SH-SY5Y (cell line): ENCODE measurements at regions not wholly inside any gene's neighbourhood (a gene's known extent, or its start where the extent isn't known, plus 50 kb on each side); places are given as distances from the start of the nearest gene placed in this dataset.

Experiments
- GATA2 ChIP-seq: IDR thresholded peaks from 2 replicates; pipeline ENCODE4 v1.6.1; 2011; ENCODE audit warnings: mild to moderate bottlenecking, low read depth, low read length
- GATA3 ChIP-seq: IDR thresholded peaks from 2 replicates; pipeline ENCODE4 v1.6.1; 2011; ENCODE audit warnings: low read depth, mild to moderate bottlenecking, low read length, moderate library complexity

DNA sequence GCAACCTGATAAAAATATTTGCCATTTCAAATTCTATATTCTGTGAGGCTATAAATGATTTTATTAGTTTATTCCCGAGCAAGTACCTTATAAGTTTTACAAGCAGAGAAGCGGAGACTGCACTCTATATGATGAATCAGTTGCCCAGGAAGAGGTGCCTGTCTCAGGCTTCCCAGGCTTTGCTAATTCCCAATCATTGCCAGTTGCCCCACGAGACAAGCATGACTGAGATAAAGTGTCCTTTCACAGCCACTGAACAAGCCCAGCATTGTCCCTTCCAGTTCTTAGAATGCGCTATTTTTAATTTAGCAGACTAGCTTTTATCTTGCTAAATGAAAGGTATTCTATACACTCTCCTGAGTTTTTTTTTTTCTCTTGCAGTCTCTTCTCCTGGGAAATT is 260.7 kb downstream of the ALDH8A1 start:
- TF ChIP-seq GATA3 = no peak
- TF ChIP-seq GATA2 = no peak
